HG03139 (cell line): ENCODE measurements at regions not wholly inside any gene's neighbourhood (a gene's known extent, or its start where the extent isn't known, plus 50 kb on each side); places are given as distances from the start of the nearest gene placed in this dataset.

Experiments used
- ATAC-seq: cut with Tn5 transposase; IDR thresholded peaks from one replicate; pipeline ENCODE4 v1.9.1; 2021; ENCODE audit not compliant: unreplicated experiment

DNA sequence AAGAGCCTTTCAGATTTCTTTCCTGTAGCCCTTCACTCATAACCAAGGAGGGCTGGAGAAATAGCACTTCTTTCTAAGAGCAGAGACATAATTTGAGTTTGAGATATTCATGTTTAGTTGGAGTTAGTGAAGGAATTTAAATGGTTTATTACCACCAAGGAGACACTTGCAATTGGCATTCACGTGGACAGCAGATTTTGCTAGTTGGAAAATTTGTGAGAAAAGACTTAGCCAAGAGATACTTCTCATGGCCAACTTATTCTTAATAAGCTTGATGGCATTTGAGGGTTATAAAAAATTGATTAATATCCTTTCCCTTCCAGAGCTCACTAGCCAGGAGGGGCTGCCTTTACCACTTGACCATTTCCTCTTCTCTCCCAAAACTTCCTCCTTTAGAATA, 518.7 kb downstream of the TNS1 start:
- no peak for ATAC-seq

DNA sequence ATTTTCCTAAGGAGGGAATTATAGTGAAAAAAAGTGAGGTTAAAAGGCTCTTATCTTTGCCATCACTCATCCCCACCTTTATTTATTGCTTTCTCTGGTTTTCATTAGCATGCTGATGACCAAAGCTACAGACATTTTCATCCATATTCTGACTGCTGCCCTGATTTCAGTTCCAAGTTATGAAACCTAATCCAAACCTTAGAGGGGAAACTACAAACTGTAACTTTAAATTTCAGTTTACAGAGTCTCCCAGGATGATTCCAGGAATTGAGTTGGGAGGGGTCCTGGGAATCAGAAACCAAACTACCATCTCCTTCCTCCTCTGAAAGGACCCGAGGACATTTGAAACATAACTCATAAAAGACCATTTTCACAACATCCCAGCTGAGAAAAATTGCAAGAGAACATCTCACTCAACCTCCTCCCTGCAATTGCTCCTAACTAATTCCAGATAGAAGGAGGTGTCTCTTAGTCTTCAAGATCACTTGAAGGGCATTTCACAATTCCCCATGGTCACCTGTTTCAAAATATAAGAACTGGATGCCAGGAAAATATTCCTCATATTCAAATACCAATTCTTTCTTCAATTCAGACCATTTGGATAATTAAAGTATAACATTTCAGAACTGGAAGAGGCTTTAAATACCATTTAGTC, 520.6 kb downstream of the TNS1 start:
- ATAC-seq, result no peak

DNA sequence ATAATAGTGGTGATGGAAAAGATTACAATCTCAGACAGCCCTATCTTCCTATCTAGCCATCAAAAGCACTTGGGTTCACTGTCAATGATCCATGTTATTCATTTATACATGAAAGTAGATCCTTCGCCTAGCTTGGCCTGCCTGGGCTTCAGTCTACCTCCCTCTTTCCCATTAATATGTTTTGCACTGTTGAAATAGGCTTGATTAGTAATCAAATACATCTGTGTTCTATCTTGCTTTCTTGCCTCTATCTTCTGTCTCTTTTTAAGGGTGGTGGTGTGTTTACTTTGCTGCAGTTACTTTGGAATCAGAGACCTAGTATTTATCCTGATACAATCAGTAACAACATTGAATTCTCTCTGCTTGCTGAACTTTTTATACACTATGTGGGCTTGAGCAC, 521.2 kb downstream of the TNS1 start:
- no peak for ATAC-seq

DNA sequence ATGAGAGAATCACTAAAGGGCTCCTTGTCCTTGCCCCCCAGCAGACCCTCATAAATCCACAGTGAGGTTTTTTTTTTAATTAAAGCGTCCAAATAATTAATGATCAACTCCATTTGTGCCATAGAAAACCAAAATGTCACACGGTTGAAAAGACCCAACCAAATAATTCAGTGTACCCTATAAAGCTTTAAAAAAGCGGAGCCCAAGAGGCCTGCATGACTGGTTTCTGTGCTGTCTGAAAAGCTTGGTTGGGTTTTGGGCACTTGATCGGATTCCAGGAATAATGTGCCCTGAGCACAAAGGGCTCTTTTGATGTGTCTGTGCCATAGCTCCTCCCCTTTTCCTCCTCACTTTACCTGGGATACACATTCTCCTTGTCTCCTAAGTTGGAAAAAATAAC, 523.2 kb downstream of the TNS1 start:
- ATAC-seq, result no peak

DNA sequence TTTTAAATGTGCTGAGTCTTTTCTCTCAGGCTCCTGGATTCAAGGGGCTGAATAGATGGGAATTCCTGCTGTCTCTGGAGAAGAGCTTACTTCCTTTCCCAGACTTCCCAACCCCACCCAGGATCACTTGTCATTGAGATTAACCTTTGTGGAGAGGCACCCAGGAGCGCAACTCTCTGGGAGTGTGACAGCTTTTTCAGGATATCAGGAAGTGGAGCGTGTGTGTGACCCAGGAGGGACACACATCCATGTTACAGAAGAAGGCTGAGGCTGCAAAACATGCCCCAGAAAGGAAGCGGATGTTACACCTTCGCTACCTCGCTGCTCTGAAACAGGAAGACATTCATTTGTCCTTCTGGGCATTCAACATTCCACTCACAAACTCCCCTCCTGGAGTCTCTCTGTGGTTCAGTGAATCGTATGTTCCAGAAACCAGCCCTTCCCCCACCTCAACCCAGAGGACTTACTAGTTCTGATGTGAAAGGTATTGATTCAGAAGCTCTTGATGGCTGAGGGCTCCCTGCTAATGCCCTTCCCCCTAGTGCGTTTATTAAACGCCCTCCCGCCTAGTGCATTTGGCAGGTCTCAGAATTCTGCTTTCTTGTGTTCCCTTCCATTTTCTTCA, 523.9 kb downstream of the TNS1 start:
- ATAC-seq, result no peak

DNA sequence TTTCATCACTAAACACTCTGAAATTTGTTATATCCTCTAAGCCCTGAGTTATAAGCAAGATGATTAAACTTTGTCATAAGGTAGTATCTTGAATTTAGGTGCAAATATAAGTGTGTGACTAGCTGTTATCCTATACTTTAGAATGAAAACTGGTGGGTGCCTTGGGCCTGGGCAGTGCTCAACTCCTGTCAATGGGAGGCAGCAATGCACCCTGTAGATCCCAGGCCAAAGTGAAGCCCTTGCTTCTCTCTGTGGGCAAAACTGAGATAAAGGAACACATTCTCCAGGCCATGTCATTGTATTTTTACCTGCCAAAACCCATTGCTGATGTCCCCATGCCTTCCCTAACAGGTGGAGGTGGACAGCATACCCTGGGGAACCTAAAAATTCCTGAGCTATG, 525.2 kb downstream of the TNS1 start:
- no peak for ATAC-seq

DNA sequence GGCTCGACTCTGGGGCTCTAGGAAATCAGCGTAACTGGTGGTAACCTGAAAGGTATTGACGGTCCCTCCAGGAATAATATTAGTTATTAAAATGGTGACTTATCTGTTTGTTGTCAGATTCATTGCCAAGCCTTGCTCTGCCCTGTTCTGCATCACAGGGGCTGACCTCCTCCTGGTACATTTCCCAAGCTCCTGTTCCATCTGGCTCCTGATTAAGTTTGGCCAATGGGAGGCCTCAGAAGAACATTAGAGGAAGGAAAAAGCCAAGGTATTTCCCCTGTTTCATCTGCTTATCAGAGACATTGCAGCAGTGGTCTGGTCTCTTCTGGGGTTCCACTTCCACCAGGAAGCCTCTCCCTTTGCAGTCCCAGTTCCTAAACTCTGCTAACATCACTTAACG, 527.0 kb downstream of the TNS1 start:
- ATAC-seq, result no peak

DNA sequence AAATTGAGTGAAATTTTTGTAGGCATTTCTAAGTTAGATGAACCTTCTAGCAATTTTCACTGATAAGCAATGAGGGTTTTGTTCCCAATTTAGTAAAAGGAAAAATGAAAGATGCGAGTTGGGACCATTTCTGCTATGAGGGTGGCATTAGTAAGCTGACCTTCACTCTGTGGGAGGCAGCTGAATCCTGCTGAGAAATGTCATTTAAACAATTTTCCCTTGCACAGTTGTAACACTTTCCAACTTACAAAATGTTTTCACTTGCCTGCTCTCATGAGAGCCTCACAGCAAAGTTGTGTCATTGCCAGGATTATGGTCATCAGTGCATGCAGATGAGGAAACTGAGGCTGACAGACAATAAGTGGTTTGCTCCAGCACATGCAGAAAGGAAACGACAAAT, 527.7 kb downstream of the TNS1 start:
- no peak for ATAC-seq

DNA sequence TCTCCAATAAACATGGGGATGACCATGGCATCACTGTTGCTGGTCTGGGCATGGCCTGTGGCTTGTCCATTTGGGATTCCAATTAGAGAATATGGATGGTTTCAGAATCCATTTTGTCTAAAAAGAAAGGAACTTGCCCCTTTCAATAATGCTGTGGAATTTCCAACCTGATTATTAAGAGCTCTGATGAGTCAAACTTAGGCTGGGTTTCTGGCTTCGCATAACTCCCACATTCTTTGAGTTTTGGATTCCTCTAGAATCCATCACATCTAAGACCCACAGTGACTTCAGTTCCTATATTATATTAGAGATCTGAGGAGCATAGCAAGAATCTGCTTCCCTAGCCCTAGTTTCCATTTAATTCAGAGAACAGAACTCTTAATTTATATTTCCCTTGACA, 531.5 kb downstream of the TNS1 start:
- ATAC-seq, result no peak

DNA sequence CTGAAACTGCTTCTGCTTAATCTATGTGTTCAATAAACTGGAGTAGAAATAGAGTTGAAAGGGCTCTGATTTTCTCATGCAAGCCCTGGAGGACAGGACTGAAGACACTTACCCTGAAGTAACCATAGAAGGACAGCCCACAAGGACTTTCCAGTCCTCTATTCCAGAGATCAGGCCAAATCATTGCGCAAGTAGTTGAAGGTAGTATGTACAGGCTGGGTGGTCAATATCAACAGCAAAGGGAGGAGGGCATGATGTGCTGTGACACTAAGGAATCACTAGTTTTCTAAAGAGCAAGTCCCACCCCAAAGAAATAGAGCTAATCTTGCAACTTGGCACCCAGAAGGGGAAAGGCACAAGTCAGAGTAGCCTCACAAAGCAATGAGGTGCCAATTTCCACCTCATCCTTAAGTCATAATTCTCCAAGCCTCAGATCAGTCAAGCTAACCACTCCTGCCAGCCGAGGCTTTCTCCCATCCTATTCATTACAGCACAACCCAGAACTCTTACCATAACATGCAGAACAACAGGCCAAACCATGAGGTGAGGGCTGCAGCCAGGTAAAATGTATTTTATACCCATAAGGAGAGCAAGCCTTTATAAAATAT, 533.5 kb downstream of the TNS1 start:
- no peak for ATAC-seq

DNA sequence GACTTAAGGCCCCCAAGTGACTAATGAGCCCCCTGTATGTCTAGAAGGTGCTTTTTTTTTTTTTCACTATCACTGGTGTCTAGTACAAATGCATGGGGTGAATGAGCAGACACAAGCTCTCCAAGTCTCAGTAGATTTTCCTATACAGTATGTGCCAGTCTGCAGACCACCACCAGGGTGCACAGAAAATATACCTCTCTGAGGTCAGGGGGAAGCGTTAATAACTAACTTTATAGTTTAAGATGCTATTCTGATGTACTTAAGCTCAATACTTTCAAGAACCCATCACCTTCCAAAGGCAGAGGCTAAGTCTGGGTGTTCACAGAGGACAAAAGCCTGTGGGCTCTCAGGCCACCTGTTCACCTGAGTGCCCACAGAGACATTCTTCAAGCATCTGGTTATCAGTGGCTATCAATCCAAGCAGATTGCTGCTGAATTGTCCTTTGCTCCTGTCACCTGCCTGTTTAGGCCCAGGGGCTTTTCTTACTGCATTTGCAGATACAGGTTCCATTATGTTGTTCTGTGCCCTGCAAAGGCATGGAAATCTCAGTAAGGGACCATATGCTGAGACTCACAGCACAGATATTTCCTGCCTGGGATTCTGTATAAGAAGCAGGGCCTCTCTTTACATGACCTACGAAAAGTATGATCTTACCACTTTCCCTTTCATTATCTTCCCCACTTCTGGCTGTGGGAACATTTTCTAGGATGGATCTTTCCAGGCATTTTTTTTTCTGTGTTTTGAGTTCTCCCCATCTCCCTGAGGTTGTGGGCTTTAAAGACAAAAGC, 534.6 kb downstream of the TNS1 start:
- no peak for ATAC-seq

DNA sequence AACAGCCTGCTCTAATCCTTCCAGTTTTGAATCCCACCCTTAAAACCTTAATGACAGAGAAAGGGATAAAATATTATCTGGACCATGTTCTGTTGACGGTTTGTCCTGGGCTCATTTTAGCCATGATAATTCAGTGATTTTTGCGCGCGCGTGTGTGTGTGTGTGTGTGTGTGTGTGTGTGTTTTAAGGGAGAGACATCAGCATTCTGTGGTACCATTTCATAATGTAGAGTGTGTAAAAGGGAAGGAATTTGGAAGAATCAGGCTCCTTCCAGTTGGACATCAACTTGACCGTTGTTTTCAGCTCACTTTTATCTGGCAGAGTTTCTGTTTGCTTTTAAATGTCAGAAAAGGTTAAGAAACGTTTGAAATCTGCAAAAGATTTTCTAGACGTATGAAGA, 535.5 kb downstream of the TNS1 start:
- no peak for ATAC-seq

DNA sequence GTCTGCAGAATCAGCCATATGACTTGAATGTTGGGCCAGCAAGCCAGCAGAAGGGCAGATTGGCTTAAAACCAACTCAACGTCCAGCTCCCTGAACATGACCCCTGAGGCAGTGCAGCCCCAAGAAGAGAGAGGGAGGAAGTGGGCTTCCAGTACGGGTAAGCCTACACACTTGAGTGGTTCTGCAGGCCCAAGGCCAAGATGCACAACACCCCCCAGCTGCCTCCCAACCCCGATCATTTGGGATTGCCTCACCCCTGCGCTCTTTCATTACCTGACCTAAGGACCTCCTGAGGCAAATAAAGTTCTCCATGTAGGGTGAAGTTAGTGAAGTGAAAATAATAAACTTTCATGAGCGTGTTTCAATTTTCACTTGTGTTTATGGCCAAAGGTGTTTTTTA, 536.0 kb downstream of the TNS1 start:
- no peak for ATAC-seq

DNA sequence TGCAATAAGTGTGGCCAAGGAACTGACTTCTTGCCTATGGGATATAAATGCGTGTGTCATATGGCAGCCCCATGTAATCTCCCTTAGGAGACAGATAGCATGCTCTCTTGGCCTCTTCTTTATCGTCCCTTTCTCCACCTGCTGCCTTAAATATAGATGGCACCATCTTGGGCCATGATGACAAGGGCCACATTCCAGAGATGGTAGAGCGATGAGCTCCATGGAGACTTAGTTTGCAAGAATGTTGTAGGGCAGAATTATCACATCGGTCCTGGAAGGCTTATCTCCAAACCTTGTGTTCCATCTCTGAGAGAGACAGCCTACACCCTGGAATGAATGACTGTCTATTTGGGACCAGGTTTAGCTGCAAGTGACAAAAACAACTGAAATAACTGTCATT, 536.7 kb downstream of the TNS1 start:
- ATAC-seq, result no peak

DNA sequence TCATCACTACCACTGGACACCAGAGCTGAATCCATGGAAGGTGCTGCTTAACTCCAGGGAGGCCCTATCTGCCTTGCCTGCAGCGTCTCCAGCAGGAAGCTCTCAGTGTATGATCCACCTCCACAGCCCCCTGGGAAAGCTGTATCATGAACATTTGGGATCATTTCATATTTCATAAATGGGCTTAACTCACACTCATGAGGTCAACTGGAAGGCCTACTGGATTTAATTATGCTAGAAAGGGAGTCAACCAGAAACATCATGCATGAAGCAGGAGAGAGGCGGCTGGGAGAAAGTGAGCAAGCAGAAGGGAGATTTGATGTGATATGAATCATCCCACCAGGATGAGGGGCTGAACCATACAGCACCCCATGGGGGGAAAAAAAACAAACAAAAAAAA, 537.7 kb downstream of the TNS1 start:
- ATAC-seq, result no peak

DNA sequence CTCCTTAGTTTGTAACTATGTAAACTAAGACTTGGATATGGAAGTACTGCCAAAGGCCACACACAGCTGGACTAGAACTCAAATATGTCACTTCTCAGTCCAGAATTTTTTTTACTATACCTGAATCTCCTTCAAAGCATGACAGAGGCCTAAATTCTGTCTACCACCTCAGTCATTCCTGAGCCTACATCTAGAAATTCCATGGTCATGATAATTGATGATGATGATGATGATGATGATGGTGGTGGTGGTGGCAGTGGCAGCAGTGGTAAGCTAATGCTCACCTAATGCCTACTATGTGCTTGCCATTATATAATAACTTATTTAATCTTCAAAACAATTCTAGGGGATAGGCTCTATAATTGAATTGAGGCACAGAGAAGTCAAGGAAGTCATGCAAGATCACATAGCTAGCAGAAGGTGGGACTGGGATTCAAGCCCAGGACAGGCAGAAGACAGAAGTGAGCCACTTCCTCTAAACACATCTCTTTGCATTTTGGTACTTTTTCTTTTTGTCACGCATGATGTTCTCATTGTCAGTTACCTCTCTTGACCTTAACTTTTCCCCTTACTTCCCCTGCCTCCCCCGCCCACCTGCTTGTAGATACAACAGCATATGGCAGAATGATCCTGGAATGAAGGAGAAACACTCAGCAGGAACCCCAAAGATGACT, 539.3 kb downstream of the TNS1 start:
- ATAC-seq, result no peak

DNA sequence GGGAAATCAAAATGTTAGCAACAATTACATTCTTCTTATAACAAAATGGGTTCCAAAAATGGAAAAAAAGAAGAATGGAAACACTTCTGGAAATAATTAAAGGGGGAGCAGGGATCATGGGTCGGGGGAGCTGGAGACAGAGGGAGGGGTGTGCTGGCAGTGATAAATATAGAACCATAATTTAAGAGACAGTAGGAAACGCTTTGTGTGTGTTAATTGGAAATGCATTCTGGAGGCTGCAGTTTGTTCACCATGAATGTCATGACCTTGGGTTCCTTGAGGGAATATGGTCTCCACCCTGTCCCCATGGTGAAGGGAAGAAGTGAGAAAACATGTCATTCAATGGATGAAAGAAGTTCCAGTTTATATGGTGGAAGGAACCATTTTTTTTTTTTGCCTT, 540.7 kb downstream of the TNS1 start:
- ATAC-seq, result no peak

DNA sequence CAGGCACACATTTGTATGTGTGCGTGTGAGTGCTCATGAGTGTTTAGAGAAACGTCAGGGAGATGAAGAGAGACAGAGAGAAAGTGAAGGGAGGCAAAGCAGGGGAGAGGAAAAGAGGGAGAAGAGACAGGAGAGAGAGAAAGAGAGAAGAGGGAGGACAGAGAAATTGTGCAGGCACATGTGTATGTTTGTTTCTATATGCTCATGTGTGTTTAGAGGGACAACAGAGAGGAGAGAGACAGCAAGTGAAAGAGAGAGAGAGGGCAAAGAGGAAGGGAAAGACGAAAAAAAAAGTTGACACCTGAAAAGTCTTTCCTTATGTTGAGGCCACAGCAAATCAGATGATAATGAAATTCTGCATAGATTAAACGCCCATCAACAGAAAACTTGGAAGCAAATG, 541.1 kb downstream of the TNS1 start:
- no peak for ATAC-seq

DNA sequence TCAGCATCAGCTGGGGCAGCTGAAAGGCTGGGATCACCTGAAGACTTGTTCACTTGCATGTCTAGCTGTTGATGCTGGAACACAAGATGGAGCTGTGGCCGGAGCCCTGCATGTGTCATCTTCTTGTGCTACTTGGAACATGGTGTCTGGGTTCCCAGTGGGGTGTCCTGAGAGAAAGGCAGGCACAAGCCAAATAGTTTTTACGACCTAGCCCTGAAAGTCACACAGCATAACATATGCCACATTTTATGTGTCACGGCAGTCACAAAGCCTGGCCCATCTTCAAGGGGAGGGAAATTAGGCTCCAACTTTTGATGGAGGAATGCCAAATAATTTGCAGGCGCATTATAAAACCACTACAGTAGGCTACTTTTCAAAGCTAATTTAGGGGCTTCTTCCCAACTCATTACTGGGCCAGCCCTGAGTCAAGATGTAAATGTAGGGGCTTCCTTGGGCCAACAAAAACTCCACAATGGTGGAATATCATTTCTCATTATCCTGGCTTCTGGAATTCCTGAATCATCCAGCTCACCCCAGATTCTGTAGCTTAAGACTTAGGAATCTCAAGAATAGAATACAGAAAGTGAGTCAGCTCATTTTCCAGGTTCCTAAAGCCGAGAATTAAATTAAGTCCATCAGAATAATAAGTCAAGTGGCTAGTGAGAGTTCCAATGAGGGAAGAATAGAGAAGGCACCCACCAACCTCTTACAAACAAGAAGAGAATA, 543.0 kb downstream of the TNS1 start:
- no peak for ATAC-seq

DNA sequence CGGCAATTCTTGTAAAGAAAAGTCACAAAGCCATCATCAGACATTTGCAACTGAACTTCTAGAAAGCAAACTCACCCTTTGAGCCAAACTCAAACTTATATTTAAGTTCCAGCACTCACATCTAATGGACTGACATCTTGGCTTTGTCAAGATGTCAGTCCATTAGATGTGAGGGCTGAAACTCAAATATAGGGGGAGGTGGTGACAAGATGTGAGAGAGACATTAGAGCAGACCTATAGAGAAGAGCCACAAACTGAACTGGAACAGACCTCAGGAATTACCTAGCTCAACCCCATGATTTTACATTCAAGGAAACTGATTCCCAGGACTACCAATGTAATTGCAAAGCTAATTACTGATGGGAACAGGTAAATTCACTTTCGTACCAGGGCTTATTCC, 543.8 kb downstream of the TNS1 start:
- ATAC-seq, result no peak

DNA sequence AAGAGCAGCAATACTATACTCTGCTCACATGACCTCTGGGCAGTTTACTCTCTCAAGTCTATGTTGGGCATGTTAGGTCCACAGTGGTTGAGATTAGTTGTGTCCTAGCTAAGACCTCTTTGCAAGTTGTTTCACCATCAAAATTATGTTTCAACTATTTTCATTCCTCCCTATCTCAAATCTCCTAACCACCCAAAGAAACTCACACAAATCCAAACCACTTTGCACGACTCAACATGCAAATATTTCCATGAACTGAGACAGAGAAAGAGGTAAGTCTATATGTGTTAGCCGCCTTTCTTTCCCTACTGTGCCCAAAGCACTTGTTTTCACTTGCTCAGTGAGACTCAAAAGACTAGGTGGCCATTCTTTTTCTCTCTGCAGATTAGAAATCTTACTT, 546.8 kb downstream of the TNS1 start:
- no peak for ATAC-seq
